Right lobe of liver (tissue), 6 donors: ENCODE measurements at regions not wholly inside any gene's neighbourhood (a gene's known extent, or its start where the extent isn't known, plus 50 kb on each side); places are given as distances from the start of the nearest gene placed in this dataset.

Experiments used
- ATAC-seq, 4 donors: fragments of 200-7000 bp; cut with Tn5 transposase; one replicate each; pipeline ENCODE4 v1.9.1; 2020; ENCODE audit warnings: mild to moderate bottlenecking in 4 of 4, moderate library complexity in 4 of 4
- DNase-seq, 3 donors: peaks; one replicate each; pipeline ENCODE4 v3.0.0-alpha.2; 2020
- H3K27ac ChIP-seq, 3 donors: fragments of 200-600 bp; one replicate each; pipeline ENCODE4 v1.8.0; 2022
- H3K27me3 ChIP-seq, 2 donors: fragments of 200-600 bp; one replicate each; pipeline ENCODE4 v1.8.0; 2022
- H3K36me3 ChIP-seq, 4 donors: fragments of 200-600 bp; sonication (generic) in 1 of 4; one replicate each; pipeline versions ENCODE4 v1.5.1 to v1.8.0; 2017 to 2022; ENCODE audit warnings: control low read depth in 1 of 4
- H3K4me1 ChIP-seq, 4 donors: fragments of 200-600 bp; sonication (generic) in 1 of 4; one replicate each; pipeline versions ENCODE4 v1.5.1 to v1.8.0; 2017 to 2022; ENCODE audit warnings: control low read depth in 1 of 4
- H3K4me3 ChIP-seq, 3 donors: fragments of 200-600 bp; one replicate each; pipeline ENCODE4 v1.8.0; 2022
- H3K9me3 ChIP-seq, 4 donors: fragments of 200-600 bp; sonication (generic) in 1 of 4; one replicate each; pipeline versions ENCODE4 v1.5.1 to v1.8.0; 2017 to 2022; ENCODE audit warnings: control low read depth in 1 of 4
- POLR2A ChIP-seq: fragments of 450-650 bp; IDR thresholded peaks from one replicate; pipeline ENCODE4 v1.6.1; 2017; ENCODE audit warnings: antibody characterized with exemption, mild to moderate bottlenecking
- WGBS: methylation state at CpG from one replicate; pipeline ENCODE4 v1.1.6; 2018; ENCODE audit warnings: low coverage, low lambda C conversion rate; ENCODE audit not compliant: insufficient coverage; ENCODE audit errors: missing lambda C conversion rate; 5-methylcytosine and 5-hydroxymethylcytosine counted together
- intact Hi-C, 2 donors: fragments of 100-400 bp; cut with DNase I; formaldehyde crosslinking; loops; one replicate each; pipeline versions ENCODE4 v1.11.2 to v1.14.1; 2022
- TF ChIP-seq, protein P1 (sequence below), 4 donors: fragments of 200-600 bp in 3 of 4; fragments of 450-650 bp in 1 of 4; IDR thresholded peaks; one replicate each; pipeline versions ENCODE4 v1.5.1 to v1.8.0; 2016 to 2022; ENCODE audit warnings: antibody characterized with exemption in 4 of 4, mild to moderate bottlenecking in 2 of 4
- donor health status: DM: no; HTN: yes; CAD: no.
- donor health status: DM: no; HTN: no; CAD: no.
- donor health status: DM: no; HTN: no; CAD: no.
- donor health status: DM: no; HTN: yes; CAD: no.
- donor health status: DM: no; HTN: yes; CAD: no.

DNA sequence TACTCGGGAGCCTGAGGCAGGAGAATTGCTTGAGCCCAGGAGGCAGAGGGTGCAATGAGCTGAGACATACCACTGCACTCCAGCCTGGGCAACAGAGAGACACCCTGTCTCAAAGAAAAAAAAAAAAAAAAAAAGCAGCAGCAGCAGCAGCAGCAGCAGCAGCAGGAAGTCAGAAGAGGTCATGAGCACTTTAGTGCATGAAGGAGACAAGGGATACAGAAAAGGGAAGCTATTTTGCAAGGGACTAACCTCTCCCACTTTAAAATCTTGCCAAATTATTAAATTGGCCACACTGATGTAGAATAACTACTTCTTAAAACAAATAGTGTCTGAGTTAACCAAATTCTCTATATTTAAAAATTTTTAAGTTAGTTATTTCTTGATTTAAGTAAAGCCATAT is 113.4 kb upstream of the PDE1A start:
- Histone ChIP-seq H3K9me3 (no peaks in the 10 kb centered on the region), H3K4me1 (no peaks in the 10 kb centered on the region), H3K27ac (no peak overlapping the region), H3K36me3 (no peaks in the 10 kb centered on the region), H3K4me3 (no peak overlapping the region), H3K27me3 (no peaks in the 10 kb centered on the region)
- DNase-seq (no peak), ATAC-seq (peak in 1 of 4 donors; percentile 45)
- intact Hi-C loops: no loop called here
- WGBS: 25% methylated on average over 1 of the region's 1 CpG
- TF ChIP-seq POLR2A: no peak
- TF ChIP-seq, protein P1, sequence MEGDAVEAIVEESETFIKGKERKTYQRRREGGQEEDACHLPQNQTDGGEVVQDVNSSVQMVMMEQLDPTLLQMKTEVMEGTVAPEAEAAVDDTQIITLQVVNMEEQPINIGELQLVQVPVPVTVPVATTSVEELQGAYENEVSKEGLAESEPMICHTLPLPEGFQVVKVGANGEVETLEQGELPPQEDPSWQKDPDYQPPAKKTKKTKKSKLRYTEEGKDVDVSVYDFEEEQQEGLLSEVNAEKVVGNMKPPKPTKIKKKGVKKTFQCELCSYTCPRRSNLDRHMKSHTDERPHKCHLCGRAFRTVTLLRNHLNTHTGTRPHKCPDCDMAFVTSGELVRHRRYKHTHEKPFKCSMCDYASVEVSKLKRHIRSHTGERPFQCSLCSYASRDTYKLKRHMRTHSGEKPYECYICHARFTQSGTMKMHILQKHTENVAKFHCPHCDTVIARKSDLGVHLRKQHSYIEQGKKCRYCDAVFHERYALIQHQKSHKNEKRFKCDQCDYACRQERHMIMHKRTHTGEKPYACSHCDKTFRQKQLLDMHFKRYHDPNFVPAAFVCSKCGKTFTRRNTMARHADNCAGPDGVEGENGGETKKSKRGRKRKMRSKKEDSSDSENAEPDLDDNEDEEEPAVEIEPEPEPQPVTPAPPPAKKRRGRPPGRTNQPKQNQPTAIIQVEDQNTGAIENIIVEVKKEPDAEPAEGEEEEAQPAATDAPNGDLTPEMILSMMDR (IDR thresholded peaks at IDR 0.05): no peak

DNA sequence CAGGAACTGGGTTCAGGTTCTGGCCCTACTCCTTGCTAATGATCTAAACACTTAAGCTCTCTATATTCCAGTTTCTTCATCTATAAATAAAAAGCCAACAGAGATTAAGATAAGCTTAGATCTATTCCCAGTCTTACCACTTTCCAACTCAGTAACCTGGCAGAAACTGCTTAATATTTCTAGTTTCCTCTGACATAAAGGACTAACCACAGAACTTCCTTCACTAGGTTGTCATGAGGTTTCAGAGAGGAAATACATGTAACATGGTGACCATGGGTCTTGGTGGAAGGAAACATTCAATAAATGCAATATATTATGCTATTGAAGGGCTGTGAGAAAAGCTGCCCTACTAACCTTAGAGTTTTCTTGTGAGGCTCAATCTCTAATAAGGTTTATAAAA is 114.4 kb upstream of the PDE1A start:
- ATAC-seq (no peak), DNase-seq (no peak)
- H3K27ac ChIP-seq: no peak overlapping the region
- intact Hi-C loops: no loop called here
- no peak for TF ChIP-seq POLR2A
- TF ChIP-seq, protein P1 (IDR thresholded peaks at IDR 0.05): no peak
- H3K27me3 ChIP-seq: no peaks in the 10 kb centered on the region
- no peaks in the 10 kb centered on the region for H3K9me3 ChIP-seq
- no peak overlapping the region for H3K4me3 ChIP-seq
- H3K36me3 ChIP-seq: no peaks in the 10 kb centered on the region
- H3K4me1 ChIP-seq: no peaks in the 10 kb centered on the region

DNA sequence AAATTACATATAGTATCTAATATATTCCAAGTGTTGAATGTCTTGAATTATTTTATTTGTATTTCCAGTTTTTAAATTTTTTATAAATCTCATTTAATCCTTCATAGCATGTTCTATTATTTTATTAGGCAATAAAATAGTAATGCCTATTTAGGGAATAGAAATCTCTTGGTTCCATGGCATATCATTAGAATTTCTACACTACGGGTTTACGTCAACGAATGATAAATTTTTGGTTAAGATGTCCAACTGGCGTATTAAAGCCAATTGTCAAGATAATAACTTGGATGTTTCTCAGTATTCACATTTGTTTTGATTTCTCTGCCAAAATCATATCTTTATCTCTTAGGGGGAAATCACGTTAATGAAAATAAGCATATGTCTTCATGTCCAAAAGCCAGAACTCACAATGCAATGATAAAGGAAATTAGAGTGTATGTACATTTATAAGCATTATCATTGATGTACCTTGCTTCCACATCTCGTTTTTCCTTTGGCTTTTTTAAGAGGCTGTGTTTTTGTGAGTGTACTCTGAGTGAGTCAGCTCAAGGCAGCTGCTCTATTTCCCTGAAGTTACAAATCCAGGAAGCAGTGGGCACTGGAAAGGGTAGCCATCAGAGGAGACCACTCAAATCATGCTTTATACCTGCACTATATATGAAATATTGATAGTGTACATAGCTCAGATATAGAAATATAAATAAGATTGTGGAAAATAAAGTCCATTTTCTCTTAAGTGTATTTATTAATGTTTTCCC is 115.8 kb upstream of the PDE1A start:
- Histone ChIP-seq H3K27ac (no peak overlapping the region), H3K36me3 (no peaks in the 10 kb centered on the region), H3K4me1 (no peaks in the 10 kb centered on the region), H3K4me3 (no peak overlapping the region), H3K27me3 (no peaks in the 10 kb centered on the region), H3K9me3 (no peaks in the 10 kb centered on the region)
- TF ChIP-seq POLR2A: no peak
- TF ChIP-seq, protein P1 (IDR thresholded peaks at IDR 0.05): no peak
- WGBS: 56% methylated on average over 6 of the region's 6 CpGs
- DNase-seq: no peak
- intact Hi-C loops: no loop called here
- no peak for ATAC-seq

DNA sequence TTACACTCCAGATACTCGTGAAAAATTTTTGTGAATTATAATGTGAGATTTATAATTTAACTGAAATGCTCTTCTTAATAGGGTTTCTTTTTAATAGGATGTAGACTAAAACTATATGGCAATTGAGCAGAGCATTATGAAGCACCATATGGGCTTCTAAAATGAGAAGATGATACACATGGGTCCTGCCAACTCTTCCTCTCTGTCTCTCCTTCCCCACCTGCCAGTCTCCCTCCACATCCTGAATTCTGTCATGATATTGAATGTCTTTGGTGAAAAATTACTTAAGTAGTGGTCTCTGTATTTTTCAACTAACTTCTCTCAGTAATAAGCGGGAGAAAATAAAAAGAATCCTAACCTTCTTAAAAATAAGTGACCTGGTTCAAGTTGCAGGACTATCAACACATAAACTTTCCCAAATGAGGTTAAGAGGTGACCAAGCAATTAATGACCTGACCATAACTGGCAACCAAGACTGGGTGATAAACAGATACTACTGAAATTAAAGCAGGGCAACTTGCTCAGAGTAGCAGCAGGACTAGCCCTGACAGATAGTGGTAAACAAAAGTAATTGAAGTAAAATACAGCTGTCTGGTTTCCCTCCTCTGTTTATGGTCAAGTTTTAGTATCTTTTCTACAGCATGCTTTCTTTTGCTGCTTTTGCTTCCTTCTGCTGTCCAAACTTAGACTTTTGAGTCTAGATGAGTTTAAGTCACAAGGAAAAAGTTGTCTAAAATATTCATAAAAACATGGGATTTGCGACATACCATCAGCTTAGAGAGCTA is 117.1 kb upstream of the PDE1A start:
- no peak overlapping the region for H3K27ac ChIP-seq
- DNase-seq (no peak), ATAC-seq (peak in 1 of 4 donors; percentile 9)
- H3K4me3 ChIP-seq: no peak overlapping the region
- no peaks in the 10 kb centered on the region for H3K36me3 ChIP-seq
- no peaks in the 10 kb centered on the region for H3K27me3 ChIP-seq
- H3K9me3 ChIP-seq: no peaks in the 10 kb centered on the region
- 48% methylated on average over 3 of the region's 3 CpGs for WGBS
- intact Hi-C loops: no loop called here
- TF ChIP-seq POLR2A: no peak
- TF ChIP-seq, protein P1 (IDR thresholded peaks at IDR 0.05): no peak
- H3K4me1 ChIP-seq: no peaks in the 10 kb centered on the region
